Fibroblast of the conjunctiva (primary cell): ENCODE measurements at regions not wholly inside any gene's neighbourhood (a gene's known extent, or its start where the extent isn't known, plus 50 kb on each side); places are given as distances from the start of the nearest gene placed in this dataset.

Experiments
- DNase-seq: peaks from one replicate; pipeline ENCODE4 v3.0.0-alpha.2; 2010; ENCODE audit warnings: low read depth

DNA sequence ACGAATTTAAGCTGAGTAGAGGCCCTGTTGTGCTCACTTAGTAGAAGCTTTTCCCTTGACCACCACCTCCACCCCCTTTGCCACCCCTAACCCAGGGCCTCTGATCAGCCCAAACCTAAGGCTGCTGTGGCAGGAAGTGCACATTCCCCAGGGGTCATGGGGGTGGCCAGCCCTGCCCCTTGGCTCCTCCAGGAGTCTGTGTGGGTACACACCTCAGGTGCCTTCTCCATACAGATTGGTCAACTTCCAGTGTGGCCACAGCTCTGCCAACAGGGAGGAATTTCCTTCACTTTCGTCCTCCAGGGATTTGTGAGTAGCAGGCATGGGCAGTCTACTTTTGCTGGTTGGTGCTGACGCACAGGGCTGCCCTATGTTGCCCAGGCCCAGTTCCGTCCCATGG lies 249.9 kb upstream of the ZNF32 start:
- DNase-seq: no peak

- no peak for DNase-seq
Observed at GRCh38 chr10:43897765-43898419, 249.2 kb upstream of the ZNF32 start.

- DNase-seq: no peak
Observed at GRCh38 chr10:43892062-43892770, 243.5 kb upstream of the ZNF32 start.

DNA sequence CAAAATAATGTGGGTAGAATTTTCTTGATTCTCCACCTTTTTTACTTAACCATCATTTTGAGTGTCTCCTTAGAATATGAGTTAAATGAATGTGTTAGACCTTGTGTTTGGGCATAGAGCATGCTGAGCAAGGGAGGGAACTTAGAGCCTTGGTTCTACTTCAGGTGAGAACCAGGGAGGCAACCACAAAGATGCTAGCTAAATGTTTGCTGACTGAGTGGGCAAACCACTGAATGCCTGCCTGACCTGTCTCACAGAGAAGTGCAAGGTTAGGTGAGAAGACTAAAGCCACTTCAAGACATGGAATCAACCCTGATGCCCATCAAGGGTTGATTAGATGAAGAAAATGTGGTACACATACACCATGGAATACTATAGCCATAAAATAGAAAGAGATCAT lies 242.6 kb upstream of the ZNF32 start:
- no peak for DNase-seq

DNA sequence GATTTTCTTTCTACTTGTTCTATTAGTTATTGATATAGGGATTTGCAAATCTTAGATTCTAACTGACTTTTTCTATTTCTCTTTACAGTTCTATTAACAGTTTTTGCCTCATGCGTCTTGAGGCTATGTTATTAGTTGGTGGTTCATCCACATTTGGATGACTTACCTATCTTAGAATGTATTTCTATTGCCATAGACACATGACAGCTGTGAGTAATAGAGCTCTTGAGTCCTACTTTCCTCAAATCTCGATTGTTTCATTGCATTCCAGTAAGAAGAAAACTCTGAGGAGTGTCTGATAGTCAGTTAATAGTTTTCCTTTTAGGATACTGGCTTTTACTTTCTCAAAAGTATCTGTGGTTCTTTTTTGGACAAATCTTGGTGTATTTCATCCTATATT lies 241.4 kb upstream of the ZNF32 start:
- no peak for DNase-seq

DNA sequence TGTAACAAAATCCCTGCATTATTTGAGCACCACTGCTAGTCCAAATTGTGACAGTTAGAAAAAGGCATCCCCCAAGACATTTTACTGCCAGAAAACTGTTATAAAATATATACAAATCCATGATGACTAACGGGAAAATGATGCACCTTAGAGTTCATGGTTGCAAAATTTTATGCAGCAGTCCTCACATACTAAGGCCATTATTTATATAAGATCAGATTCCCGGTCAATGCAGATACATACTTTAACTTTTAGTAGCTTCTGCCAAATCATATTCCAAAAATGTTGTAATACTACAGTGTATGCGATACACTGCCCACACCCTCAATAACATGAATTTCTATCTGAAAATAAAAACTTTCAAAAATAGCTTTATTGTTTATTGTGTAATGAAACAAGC lies 239.9 kb upstream of the ZNF32 start:
- DNase-seq: peak; percentile 79

DNA sequence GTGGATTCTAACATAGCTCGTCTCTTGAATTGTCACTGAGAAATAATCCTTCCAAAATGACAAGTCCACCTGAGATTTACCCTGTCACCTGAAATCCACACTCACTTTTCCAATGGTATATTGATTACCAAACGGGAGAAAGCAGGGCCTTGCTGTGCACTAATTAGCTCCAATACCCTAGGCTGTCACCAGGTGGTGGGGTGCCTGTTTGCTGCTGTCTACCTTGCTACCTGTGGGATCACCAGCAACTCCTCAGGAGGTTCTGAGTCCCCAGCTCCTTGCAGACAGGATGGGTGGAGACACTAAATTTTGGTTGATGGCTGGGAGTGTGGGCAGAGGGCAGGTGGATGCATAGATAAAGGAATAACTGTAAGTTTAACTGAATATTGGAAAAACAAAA lies 237.2 kb upstream of the ZNF32 start:
- no peak for DNase-seq

DNA sequence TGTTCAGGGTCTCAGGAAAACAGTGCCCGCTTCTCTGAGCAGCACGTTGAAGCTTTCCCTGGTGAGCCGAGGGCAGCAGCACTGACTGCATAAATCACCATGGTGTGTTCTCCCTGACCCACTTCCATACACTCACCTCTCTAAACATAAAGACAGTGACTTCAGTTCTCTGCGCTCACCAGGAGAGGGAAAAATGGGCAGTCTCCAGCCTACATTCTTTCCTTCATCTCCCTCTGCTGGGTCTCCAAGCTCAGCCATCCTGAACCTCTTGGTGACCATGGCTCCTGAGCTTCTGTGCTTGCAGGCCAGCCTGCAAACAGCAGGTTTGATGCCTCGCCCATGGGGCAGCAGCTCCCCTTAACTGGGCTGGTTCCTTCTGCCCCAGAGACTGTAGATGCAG lies 236.6 kb upstream of the ZNF32 start:
- DNase-seq: no peak

DNA sequence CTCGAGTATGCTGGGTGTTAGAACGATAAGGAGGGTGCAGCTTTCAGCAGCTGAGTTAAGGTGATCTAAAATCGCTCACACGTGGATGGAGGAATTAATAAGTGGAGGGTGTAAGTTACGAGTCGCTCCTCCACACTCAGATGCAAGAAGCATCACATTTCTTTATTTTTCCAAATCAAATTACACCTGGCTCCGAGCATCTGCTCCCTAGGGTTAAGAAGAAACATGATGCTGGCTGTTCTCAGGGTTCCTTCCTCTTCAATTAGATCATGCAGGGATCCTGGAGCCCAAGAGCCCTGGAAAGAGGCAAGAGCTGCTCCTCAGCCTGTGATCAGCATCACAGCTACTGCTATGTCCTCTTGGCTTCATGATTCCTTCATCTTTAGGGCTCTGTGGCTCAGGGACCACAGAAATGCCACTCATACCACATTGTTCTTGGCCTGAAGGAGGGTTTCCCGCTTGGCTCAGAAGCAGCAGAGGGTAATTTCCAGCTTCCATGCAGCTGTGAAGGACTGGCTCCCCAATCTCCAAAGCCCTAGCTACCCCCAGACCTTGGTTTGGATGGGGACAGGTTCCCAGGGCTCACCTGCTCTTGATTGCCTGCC lies 235.9 kb upstream of the ZNF32 start:
- DNase-seq: no peak

- DNase-seq: no peak
Observed at GRCh38 chr10:43882711-43883110, 234.0 kb upstream of the ZNF32 start.

DNA sequence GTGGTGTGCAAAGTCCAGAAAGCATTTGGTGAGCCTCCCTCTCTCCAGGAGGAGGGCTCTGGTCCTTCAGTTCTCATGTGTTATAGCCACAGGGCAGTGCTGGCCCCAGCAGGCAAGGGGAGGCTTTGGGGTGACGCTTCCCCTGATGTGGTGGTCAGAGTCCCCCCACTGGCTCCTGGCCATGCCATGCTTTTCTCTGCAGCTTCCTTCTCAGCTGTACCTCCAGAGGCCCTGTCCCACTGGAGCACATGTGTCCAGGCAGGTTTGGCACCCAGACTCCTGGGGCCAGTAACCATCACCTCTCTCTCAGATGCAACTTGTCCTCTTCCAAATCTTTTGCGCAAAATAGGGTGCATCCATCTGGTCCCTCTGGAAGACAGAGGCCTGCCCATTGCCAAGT lies 233.0 kb upstream of the ZNF32 start:
- no peak for DNase-seq

DNA sequence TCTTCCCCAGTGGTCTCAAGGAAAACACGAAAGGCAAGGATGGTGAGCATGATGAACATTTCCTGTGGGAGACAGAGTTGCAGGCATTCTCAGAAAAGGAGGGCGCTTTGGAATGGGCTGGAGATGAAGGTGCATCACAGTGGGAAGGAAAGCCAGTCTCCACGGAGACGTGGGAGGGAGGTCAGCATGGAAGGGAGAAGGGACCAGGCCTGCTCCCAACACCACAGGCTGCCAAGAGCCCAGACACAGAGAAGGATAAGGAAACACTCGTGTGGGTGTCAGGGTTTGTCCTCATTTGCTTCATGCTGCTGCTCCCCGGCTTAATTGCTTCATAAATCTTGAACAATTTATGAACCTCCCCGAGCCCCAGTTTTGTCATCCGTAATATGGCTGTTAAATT lies 231.5 kb upstream of the ZNF32 start:
- DNase-seq: no peak

DNA sequence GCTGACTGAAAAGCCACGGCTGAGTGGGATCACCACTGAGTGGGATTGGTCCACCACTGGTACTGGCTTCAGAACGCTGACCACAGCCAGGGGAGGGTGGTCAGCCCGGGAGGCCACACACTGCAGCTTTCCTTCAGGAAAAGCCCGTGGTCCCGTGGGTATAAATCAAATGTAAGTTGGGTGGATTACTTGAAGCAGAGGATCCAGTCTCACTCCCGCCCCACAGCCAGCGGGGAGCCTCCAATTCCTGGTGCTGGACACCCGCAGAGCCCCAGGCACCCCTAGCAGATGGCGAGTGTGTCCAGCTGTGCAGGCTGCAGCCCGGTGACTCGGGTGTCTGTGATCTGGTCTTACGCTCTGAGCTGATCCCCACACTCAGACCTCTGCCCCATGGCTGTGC lies 231.1 kb upstream of the ZNF32 start:
- DNase-seq: no peak

DNA sequence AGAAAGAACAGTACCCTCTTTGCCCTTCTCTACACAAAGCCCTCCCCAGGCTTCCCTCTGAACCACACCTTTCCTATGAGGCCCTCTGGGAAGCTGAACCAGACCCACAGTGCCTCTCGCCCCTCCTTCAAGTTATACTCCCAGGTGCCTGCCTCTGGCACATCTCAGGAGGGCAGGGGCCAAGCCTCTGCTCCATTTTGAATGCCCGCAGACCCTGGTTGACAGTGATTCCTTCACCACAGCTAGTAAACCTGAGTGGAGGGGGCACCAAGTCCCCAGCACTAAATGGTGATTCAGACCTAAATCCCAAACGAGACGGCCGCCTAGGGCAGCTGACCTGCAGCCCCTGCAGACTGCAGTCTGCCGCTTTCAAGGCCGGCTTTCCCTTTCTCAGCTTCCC lies 230.5 kb upstream of the ZNF32 start:
- DNase-seq: no peak

DNA sequence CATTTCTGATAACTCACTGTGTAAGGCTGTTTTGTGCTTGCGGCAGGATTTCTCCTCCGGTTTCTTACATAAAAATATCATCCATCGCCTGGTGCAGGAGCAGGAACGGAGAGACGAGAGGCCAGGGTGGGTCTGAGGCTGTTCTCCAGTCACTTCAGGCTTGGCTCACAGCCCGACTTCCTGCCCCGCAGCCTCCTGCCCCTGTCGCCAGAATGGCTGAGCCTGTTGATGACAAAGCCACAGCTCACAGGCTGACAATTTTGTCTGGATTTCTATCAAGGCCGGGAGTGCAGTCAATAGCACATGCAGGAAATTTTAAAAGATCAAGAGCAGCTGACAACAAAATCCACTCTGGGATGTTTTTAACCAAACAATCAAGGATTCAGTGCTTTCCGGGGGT lies 229.7 kb upstream of the ZNF32 start:
- DNase-seq: no peak

- DNase-seq: no peak
Observed at GRCh38 chr10:43876976-43877375, 228.3 kb upstream of the ZNF32 start.

DNA sequence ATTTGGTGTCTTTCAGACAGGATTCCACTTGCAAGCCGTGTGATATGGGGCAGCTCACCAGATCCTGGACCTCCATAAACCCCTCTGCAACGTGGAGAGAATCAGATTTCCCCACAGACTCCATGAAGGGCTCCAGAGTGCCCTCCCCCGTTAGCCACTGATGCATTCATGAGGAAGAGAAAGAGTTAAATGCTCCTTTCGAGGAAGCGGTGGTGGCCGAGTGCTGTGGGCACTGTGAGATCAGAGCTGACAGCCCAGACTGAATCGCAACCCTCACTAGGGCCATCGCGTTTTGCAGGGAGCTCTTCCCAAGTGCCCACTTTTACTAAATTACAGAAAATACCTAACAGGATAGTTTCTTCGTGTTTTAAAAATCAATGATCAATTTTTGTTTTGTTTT lies 226.3 kb upstream of the ZNF32 start:
- DNase-seq: no peak

DNA sequence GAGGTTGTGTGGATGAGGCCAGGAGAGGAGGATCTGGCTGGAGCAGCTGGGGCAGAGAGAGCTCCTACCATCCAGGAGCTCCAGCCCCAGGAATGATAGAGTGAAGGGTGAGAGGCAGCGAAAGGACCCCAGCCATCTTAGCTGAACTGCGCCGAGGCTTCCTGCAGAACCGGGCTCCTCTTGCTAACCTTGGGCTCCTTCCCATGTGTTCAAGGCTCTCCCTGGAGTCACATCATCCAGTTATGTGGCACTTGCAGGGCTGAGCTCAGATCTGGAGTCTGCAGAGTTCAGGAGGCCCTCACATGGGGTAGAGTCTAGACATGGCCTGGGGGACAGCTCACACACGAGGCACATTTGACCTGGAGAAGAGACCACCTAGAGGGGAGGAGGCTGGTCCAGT lies 225.0 kb upstream of the ZNF32 start:
- DNase-seq: no peak

DNA sequence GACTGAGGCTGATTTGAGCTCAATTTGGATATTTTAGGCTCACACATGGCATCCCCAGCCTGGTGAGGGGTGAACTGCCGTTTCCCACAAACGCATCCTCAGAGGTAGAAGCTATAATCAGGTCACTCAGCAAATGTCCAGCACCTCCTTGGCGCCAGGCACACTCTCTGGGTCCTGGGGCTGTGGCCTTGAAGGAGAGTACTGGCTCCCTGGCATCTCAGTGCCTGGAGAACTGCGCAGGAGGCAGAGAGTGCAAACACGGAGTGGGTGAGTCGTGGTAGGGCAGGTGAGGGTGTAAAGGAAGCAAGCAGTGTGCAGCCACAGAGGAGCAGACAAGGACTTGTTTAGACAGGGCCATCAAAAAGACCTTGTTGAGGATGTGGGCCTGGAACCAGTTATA lies 224.0 kb upstream of the ZNF32 start:
- no peak for DNase-seq

GRCh38 chr10:43871545-43871944 lies 222.9 kb upstream of the ZNF32 start:
- DNase-seq: no peak

- DNase-seq: no peak
Observed at GRCh38 chr10:43870968-43871439, 222.3 kb upstream of the ZNF32 start.

GRCh38 chr10:43869669-43870322 lies 221.1 kb upstream of the ZNF32 start:
- no peak for DNase-seq

DNA sequence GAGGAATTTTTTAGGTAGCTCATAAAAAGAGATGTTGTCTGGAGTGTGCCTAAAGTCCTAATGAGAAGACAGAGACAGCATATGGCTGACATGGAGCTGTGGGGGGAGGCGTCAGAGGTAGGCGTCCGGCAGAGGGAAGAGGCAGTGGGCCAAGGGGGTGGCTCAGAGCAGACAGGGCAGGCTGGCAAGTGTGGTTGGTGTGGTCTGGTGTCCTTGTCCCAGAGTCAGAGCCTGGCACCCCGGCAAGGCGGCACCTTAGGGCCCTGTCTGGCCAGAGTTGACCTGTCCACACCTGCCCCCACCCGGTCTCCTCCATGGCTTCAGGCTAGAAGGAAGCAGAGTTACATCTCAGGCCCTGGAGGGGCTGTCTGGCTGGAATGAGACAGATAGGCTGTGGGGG lies 220.3 kb upstream of the ZNF32 start:
- no peak for DNase-seq
